Karpas-422 (cell line): ENCODE measurements at regions not wholly inside any gene's neighbourhood (a gene's known extent, or its start where the extent isn't known, plus 50 kb on each side); places are given as distances from the start of the nearest gene placed in this dataset.

Experiments used
- DNase-seq: peaks from one replicate; pipeline ENCODE4 v3.0.0-alpha.2; 2015
- H2AFZ ChIP-seq: fragments of 200-600 bp; sonication (generic); 2 replicates; pipeline ENCODE4 v1.6.1; 2014; ENCODE audit warnings: antibody characterized with exemption, low read length, mixed read lengths
- H3K27ac ChIP-seq: fragments of 200-600 bp; sonication (generic); 2 replicates; pipeline ENCODE4 v1.5.1; 2014; ENCODE audit warnings: mild to moderate bottlenecking, low read length, moderate library complexity
- H3K27me3 ChIP-seq: fragments of 200-600 bp; sonication (generic); 2 replicates; pipeline ENCODE4 v1.6.1; 2014; ENCODE audit warnings: low read length, mixed read lengths
- H3K36me3 ChIP-seq: fragments of 200-600 bp; sonication (generic); 2 replicates; pipeline ENCODE4 v1.6.1; 2014; ENCODE audit warnings: low read length, mixed read lengths; ENCODE audit not compliant: insufficient read depth
- H3K4me1 ChIP-seq: fragments of 200-600 bp; sonication (generic); 2 replicates; pipeline ENCODE4 v1.6.1; 2014; ENCODE audit warnings: mild to moderate bottlenecking, low read length, mixed read lengths
- H3K4me2 ChIP-seq: fragments of 200-600 bp; sonication (generic); 2 replicates; pipeline ENCODE4 v1.6.1; 2014; ENCODE audit warnings: low read length, low read depth, mild to moderate bottlenecking; ENCODE audit not compliant: poor library complexity, severe bottlenecking
- H3K4me3 ChIP-seq: fragments of 200-600 bp; sonication (generic); 2 replicates; pipeline ENCODE4 v1.5.1; 2014; ENCODE audit warnings: mild to moderate bottlenecking, antibody characterized with exemption, low read length, mixed read lengths
- H3K79me2 ChIP-seq: fragments of 200-600 bp; sonication (generic); 2 replicates; pipeline ENCODE4 v1.6.1; 2014; ENCODE audit warnings: mild to moderate bottlenecking, low read length, mixed read lengths
- H3K9ac ChIP-seq: fragments of 200-600 bp; sonication (generic); 2 replicates; pipeline ENCODE4 v1.6.0; 2014; ENCODE audit warnings: low read length
- H3K9me2 ChIP-seq: fragments of 200-600 bp; sonication (generic), shearing (Covaris generic); replicated peaks from 2 replicates; pipeline ENCODE4 v1.6.0; 2014; ENCODE audit warnings: mild to moderate bottlenecking, low read length, moderate library complexity; ENCODE audit not compliant: insufficient read depth
- H3K9me3 ChIP-seq: fragments of 300-700, 200-600 bp; sonication (generic); 2 replicates; pipeline ENCODE4 v1.6.1; 2014; ENCODE audit warnings: low read length, mixed read lengths
- H4K20me1 ChIP-seq: fragments of 200-600 bp; sonication (generic); 2 replicates; pipeline ENCODE4 v1.6.1; 2014; ENCODE audit warnings: mild to moderate bottlenecking, antibody characterized with exemption, low read length, low read depth; ENCODE audit not compliant: insufficient read depth

- no peak for DNase-seq
- no peaks in the 10 kb centered on the region for H3K79me2 ChIP-seq
- no peak overlapping the region for H3K4me3 ChIP-seq
- no peaks in the 10 kb centered on the region for H4K20me1 ChIP-seq
- no peaks in the 10 kb centered on the region; the same call in 1 of the 2 replicates for H3K36me3 ChIP-seq
- no peaks in the 10 kb centered on the region for H3K27me3 ChIP-seq
- H3K4me1 ChIP-seq, result no peaks in the 10 kb centered on the region
- peaks cover 30% of the 10 kb centered on the region for H3K9me3 ChIP-seq
- H3K9me2 ChIP-seq, result no peaks in the 10 kb centered on the region
- H2AFZ ChIP-seq, result peak overlapping the region; percentile 51; the same call in 1 of the 2 replicates
- H3K9ac ChIP-seq, result no peak overlapping the region
- H3K27ac ChIP-seq, result no peak overlapping the region
- no peak overlapping the region for H3K4me2 ChIP-seq
These were observed 109.4 kb upstream of the SSTR1 start for GRCh38 chr14:38098074-38098836.

- Histone ChIP-seq H3K9me2 (no peaks in the 10 kb centered on the region), H3K27me3 (no peaks in the 10 kb centered on the region), H3K79me2 (no peaks in the 10 kb centered on the region), H3K9ac (no peak overlapping the region), H3K27ac (no peak overlapping the region), H2AFZ (peak overlapping the region; percentile 27), H3K4me1 (no peaks in the 10 kb centered on the region), H4K20me1 (no peaks in the 10 kb centered on the region), H3K4me2 (no peak overlapping the region), H3K9me3 (peaks cover 18% of the 10 kb centered on the region), H3K4me3 (no peak overlapping the region), H3K36me3 (no peaks in the 10 kb centered on the region; the same call in 1 of the 2 replicates)
- no peak for DNase-seq
These were observed 106.0 kb upstream of the SSTR1 start for GRCh38 chr14:38101679-38102078.

- H3K79me2 ChIP-seq, result no peaks in the 10 kb centered on the region
- DNase-seq, result no peak
- H3K9me3 ChIP-seq, result peaks cover 15% of the 10 kb centered on the region
- H3K27ac ChIP-seq, result no peak overlapping the region
- H3K9ac ChIP-seq, result no peak overlapping the region
- no peak overlapping the region for H3K4me3 ChIP-seq
- H2AFZ ChIP-seq, result peak overlapping the region; percentile 22; the same call in 1 of the 2 replicates
- H3K27me3 ChIP-seq, result no peaks in the 10 kb centered on the region
- no peak overlapping the region for H3K4me2 ChIP-seq
- no peaks in the 10 kb centered on the region for H4K20me1 ChIP-seq
- no peaks in the 10 kb centered on the region for H3K9me2 ChIP-seq
- H3K36me3 ChIP-seq, result no peaks in the 10 kb centered on the region; the same call in 1 of the 2 replicates
- no peaks in the 10 kb centered on the region for H3K4me1 ChIP-seq
These were observed 104.0 kb upstream of the SSTR1 start for GRCh38 chr14:38103542-38104225.

- peaks cover 6% of the 10 kb centered on the region; the same call in 1 of the 2 replicates for H3K4me1 ChIP-seq
- no peaks in the 10 kb centered on the region for H3K79me2 ChIP-seq
- no peaks in the 10 kb centered on the region for H3K27me3 ChIP-seq
- H3K4me3 ChIP-seq, result no peak overlapping the region
- H3K4me2 ChIP-seq, result no peak overlapping the region
- no peaks in the 10 kb centered on the region for H4K20me1 ChIP-seq
- DNase-seq, result no peak
- no peak overlapping the region for H3K9ac ChIP-seq
- H2AFZ ChIP-seq, result peak overlapping the region; percentile 22; the same call in 1 of the 2 replicates
- H3K9me3 ChIP-seq, result peaks cover 10% of the 10 kb centered on the region
- no peak overlapping the region for H3K27ac ChIP-seq
- no peaks in the 10 kb centered on the region for H3K9me2 ChIP-seq
- no peaks in the 10 kb centered on the region; the same call in 1 of the 2 replicates for H3K36me3 ChIP-seq
These were observed 102.5 kb upstream of the SSTR1 start for GRCh38 chr14:38105106-38105702.

- Histone ChIP-seq H4K20me1 (no peaks in the 10 kb centered on the region), H3K4me2 (no peak overlapping the region), H3K27me3 (no peaks in the 10 kb centered on the region), H3K4me3 (no peak overlapping the region), H3K9me3 (peaks cover 3% of the 10 kb centered on the region; the same call in 1 of the 2 replicates), H3K27ac (no peak overlapping the region), H2AFZ (no peak overlapping the region), H3K4me1 (peaks cover 17% of the 10 kb centered on the region), H3K9me2 (no peaks in the 10 kb centered on the region), H3K9ac (no peak overlapping the region), H3K79me2 (no peaks in the 10 kb centered on the region), H3K36me3 (no peaks in the 10 kb centered on the region; the same call in 1 of the 2 replicates)
- DNase-seq, result no peak
These were observed 100.5 kb upstream of the SSTR1 start for GRCh38 chr14:38107216-38107631.

GRCh38 chr14:38108681-38109080 lies 99.0 kb upstream of the SSTR1 start:
- peaks cover 3% of the 10 kb centered on the region; the same call in 1 of the 2 replicates for H3K9me3 ChIP-seq
- no peaks in the 10 kb centered on the region for H3K79me2 ChIP-seq
- H3K4me2 ChIP-seq, result no peak overlapping the region
- peak overlapping the region; percentile 11; the same call in 1 of the 2 replicates for H2AFZ ChIP-seq
- H4K20me1 ChIP-seq, result no peaks in the 10 kb centered on the region
- no peak overlapping the region for H3K4me3 ChIP-seq
- no peak overlapping the region for H3K9ac ChIP-seq
- H3K36me3 ChIP-seq, result no peaks in the 10 kb centered on the region; the same call in 1 of the 2 replicates
- no peak for DNase-seq
- no peaks in the 10 kb centered on the region for H3K27me3 ChIP-seq
- H3K9me2 ChIP-seq, result no peaks in the 10 kb centered on the region
- no peak overlapping the region for H3K27ac ChIP-seq
- H3K4me1 ChIP-seq, result peaks cover 17% of the 10 kb centered on the region

- Histone ChIP-seq H3K36me3 (no peaks in the 10 kb centered on the region; the same call in 1 of the 2 replicates), H2AFZ (no peak overlapping the region), H3K9me2 (no peaks in the 10 kb centered on the region), H3K4me3 (no peak overlapping the region), H3K79me2 (no peaks in the 10 kb centered on the region), H3K27me3 (no peaks in the 10 kb centered on the region), H3K4me2 (no peak overlapping the region), H3K27ac (no peak overlapping the region), H3K9me3 (peaks cover 3% of the 10 kb centered on the region; the same call in 1 of the 2 replicates), H3K4me1 (peaks cover 17% of the 10 kb centered on the region), H3K9ac (no peak overlapping the region), H4K20me1 (no peaks in the 10 kb centered on the region)
- no peak for DNase-seq
These were observed 97.4 kb upstream of the SSTR1 start for GRCh38 chr14:38110258-38110657.

GRCh38 chr14:38111046-38111445 lies 96.7 kb upstream of the SSTR1 start:
- H4K20me1 ChIP-seq, result no peaks in the 10 kb centered on the region
- H3K9me2 ChIP-seq, result no peaks in the 10 kb centered on the region
- no peak for DNase-seq
- H3K9ac ChIP-seq, result no peak overlapping the region
- H3K9me3 ChIP-seq, result peaks cover 3% of the 10 kb centered on the region; the same call in 1 of the 2 replicates
- no peak overlapping the region for H3K4me2 ChIP-seq
- H2AFZ ChIP-seq, result peak overlapping the region; percentile 15; the same call in 1 of the 2 replicates
- no peak overlapping the region for H3K4me3 ChIP-seq
- no peaks in the 10 kb centered on the region for H3K27me3 ChIP-seq
- no peaks in the 10 kb centered on the region; the same call in 1 of the 2 replicates for H3K36me3 ChIP-seq
- H3K27ac ChIP-seq, result no peak overlapping the region
- peaks cover 17% of the 10 kb centered on the region for H3K4me1 ChIP-seq
- H3K79me2 ChIP-seq, result no peaks in the 10 kb centered on the region
